ENCODE measurements at regions not wholly inside any gene's neighbourhood (a gene's known extent, or its start where the extent isn't known, plus 50 kb on each side); places are given as distances from the start of the nearest gene placed in this dataset.
"Not testable (repeated sequence)": the region's sequence is repeated elsewhere in the genome, so short reads cannot be mapped to it uniquely, and the experiment has no call there.

GRCh38 chr1:181905944-181906597, 155.4 kb downstream of the ZNF648 start:
- Histone ChIP-seq H3K9me3 (no peaks in the 10 kb centered on the region), H3K4me3 (no peak overlapping the region), H3K27ac (no peak overlapping the region), H3K27me3 (no peaks in the 10 kb centered on the region), H3K36me3 (no peaks in the 10 kb centered on the region), H3K4me1 (no peaks in the 10 kb centered on the region)
- TF ChIP-seq EP300 (IDR thresholded peaks at IDR 0.05) (no peak), POLR2AphosphoS5 (IDR thresholded peaks at IDR 0.05) (no peak), POLR2A (IDR thresholded peaks at IDR 0.05) (no peak), CTCF (IDR thresholded peaks at IDR 0.05) (no peak)
- 88 to 93% methylated on average over 2 of the region's 2 CpGs for WGBS, 2 donors
- DNase-seq (no peak), ATAC-seq (ENCODE audit: low FRiP score in 2 of 2) (no peak)

- H3K4me1 ChIP-seq: no peaks in the 10 kb centered on the region
- no peaks in the 10 kb centered on the region for H3K27me3 ChIP-seq
- no peak overlapping the region for H3K4me3 ChIP-seq
- H3K36me3 ChIP-seq: no peaks in the 10 kb centered on the region
- no peak for ATAC-seq (ENCODE audit: low FRiP score in 2 of 2)
- no peak overlapping the region for H3K27ac ChIP-seq
- H3K9me3 ChIP-seq: peaks cover 0 to 3% (median 0%) of the 10 kb centered on the region in 4 donors
- no peak for DNase-seq
- TF ChIP-seq POLR2A (IDR thresholded peaks at IDR 0.05) (no peak), CTCF (IDR thresholded peaks at IDR 0.05) (no peak), POLR2AphosphoS5 (IDR thresholded peaks at IDR 0.05) (no peak), EP300 (IDR thresholded peaks at IDR 0.05) (no peak)
These were observed 162.7 kb downstream of the ZNF648 start for GRCh38 chr1:181898773-181899172.

GRCh38 chr1:181896824-181897223, 164.7 kb downstream of the ZNF648 start:
- H3K9me3 ChIP-seq: peaks cover 0 to 3% (median 0%) of the 10 kb centered on the region in 4 donors
- no peak for DNase-seq
- no peaks in the 10 kb centered on the region for H3K36me3 ChIP-seq
- H3K27ac ChIP-seq: no peak overlapping the region
- no peaks in the 10 kb centered on the region for H3K27me3 ChIP-seq
- TF ChIP-seq POLR2A (IDR thresholded peaks at IDR 0.05) (no peak), CTCF (IDR thresholded peaks at IDR 0.05) (no peak), POLR2AphosphoS5 (IDR thresholded peaks at IDR 0.05) (no peak), EP300 (IDR thresholded peaks at IDR 0.05) (no peak)
- no peaks in the 10 kb centered on the region for H3K4me1 ChIP-seq
- WGBS, 2 donors: 91 to 92% methylated on average over 2 of the region's 2 CpGs
- no peak overlapping the region for H3K4me3 ChIP-seq
- no peak for ATAC-seq (ENCODE audit: low FRiP score in 2 of 2)

- no peak overlapping the region for H3K27ac ChIP-seq
- no peaks in the 10 kb centered on the region for H3K27me3 ChIP-seq
- ATAC-seq (ENCODE audit: low FRiP score in 2 of 2) (no peak), DNase-seq (no peak)
- no peaks in the 10 kb centered on the region for H3K4me1 ChIP-seq
- peaks cover 0 to 3% (median 0%) of the 10 kb centered on the region in 4 donors for H3K9me3 ChIP-seq
- TF ChIP-seq EP300 (IDR thresholded peaks at IDR 0.05): no peak
- no peak for TF ChIP-seq POLR2AphosphoS5 (IDR thresholded peaks at IDR 0.05)
- no peak for TF ChIP-seq CTCF (IDR thresholded peaks at IDR 0.05)
- no peak for TF ChIP-seq POLR2A (IDR thresholded peaks at IDR 0.05)
- no peaks in the 10 kb centered on the region for H3K36me3 ChIP-seq
- no peak overlapping the region for H3K4me3 ChIP-seq
- 61 to 67% methylated on average over 5 of the region's 5 CpGs for WGBS, 2 donors
These were observed 167.1 kb downstream of the ZNF648 start for GRCh38 chr1:181894439-181894859.

GRCh38 chr1:181893937-181894336, 167.6 kb downstream of the ZNF648 start:
- 43% methylated on average over 1 of the region's 1 CpG for WGBS, 2 donors
- H3K27ac ChIP-seq: no peak overlapping the region
- no peak overlapping the region for H3K4me3 ChIP-seq
- DNase-seq (no peak), ATAC-seq (ENCODE audit: low FRiP score in 2 of 2) (no peak)
- H3K9me3 ChIP-seq: peaks cover 0 to 3% (median 0%) of the 10 kb centered on the region in 4 donors
- H3K36me3 ChIP-seq: no peaks in the 10 kb centered on the region
- H3K27me3 ChIP-seq: no peaks in the 10 kb centered on the region
- H3K4me1 ChIP-seq: no peaks in the 10 kb centered on the region
- TF ChIP-seq EP300 (IDR thresholded peaks at IDR 0.05) (no peak), CTCF (IDR thresholded peaks at IDR 0.05) (no peak), POLR2A (IDR thresholded peaks at IDR 0.05) (no peak), POLR2AphosphoS5 (IDR thresholded peaks at IDR 0.05) (no peak)

GRCh38 chr1:181893150-181893549, 168.4 kb downstream of the ZNF648 start:
- not testable (repeated sequence) for H3K36me3 ChIP-seq; H3K27ac ChIP-seq; H3K4me3 ChIP-seq; DNase-seq; H3K27me3 ChIP-seq; H3K9me3 ChIP-seq; ATAC-seq (ENCODE audit: low FRiP score in 2 of 2); H3K4me1 ChIP-seq
